Natural killer cell (primary cell): ENCODE measurements at regions not wholly inside any gene's neighbourhood (a gene's known extent, or its start where the extent isn't known, plus 50 kb on each side); places are given as distances from the start of the nearest gene placed in this dataset.
A peak's percentile ranks its signal among the peaks of the same experiment; 100 is the strongest.

Source experiments
- ATAC-seq, 3 donors: fragments of 150-1000 bp in 2 of 3; fragments of 200-7000 bp in 1 of 3; cut with Tn5 transposase; 1 replicate in 1 of 3; 2 replicates in 2 of 3; pipeline ENCODE4 v1.10.0; 2021; ENCODE audit warnings: mild to moderate bottlenecking in 2 of 3, moderate library complexity in 2 of 3
- DNase-seq, 2 donors: peaks; one replicate each; pipeline versions ENCODE4 v3.0.0 to v3.0.0-alpha.2; 2013 to 2021; ENCODE audit warnings: mixed read lengths in 1 of 2
- H3K27ac ChIP-seq: one replicate; pipeline ENCODE4 v1.5.1; 2013; ENCODE audit warnings: mild to moderate bottlenecking, low read length
- H3K27me3 ChIP-seq: one replicate; pipeline ENCODE4 v1.6.1; 2013; ENCODE audit warnings: low read length; ENCODE audit not compliant: control insufficient read depth, insufficient read depth
- H3K36me3 ChIP-seq: one replicate; pipeline ENCODE4 v1.6.1; 2013; ENCODE audit warnings: low read length; ENCODE audit not compliant: control insufficient read depth, insufficient read depth
- H3K4me1 ChIP-seq: one replicate; pipeline ENCODE4 v1.6.1; 2013; ENCODE audit warnings: low read length; ENCODE audit not compliant: control insufficient read depth, insufficient read depth
- H3K4me3 ChIP-seq: one replicate; pipeline ENCODE4 v1.5.1; 2013; ENCODE audit warnings: low read length
- H3K9me3 ChIP-seq: one replicate; pipeline ENCODE4 v1.6.1; 2013; ENCODE audit warnings: low read length; ENCODE audit not compliant: control insufficient read depth, insufficient read depth
- H3K27ac Mint-ChIP-seq, 2 donors: one replicate each; pipeline ENCODE4 v1.8.0; 2022; ENCODE audit warnings: mild to moderate bottlenecking in 2 of 2, mixed read lengths in 2 of 2, moderate library complexity in 1 of 2
- H3K27me3 Mint-ChIP-seq, 2 donors: one replicate each; pipeline ENCODE4 v1.8.0; 2022; ENCODE audit warnings: low read depth in 2 of 2, mixed read lengths in 2 of 2
- H3K36me3 Mint-ChIP-seq: one replicate; pipeline ENCODE4 v1.8.0; 2022; ENCODE audit warnings: mixed read lengths
- H3K4me1 Mint-ChIP-seq, 2 donors: one replicate each; pipeline ENCODE4 v1.8.0; 2022; ENCODE audit warnings: mixed read lengths in 2 of 2
- H3K4me3 Mint-ChIP-seq: one replicate; pipeline ENCODE4 v1.8.0; 2022; ENCODE audit warnings: mild to moderate bottlenecking, moderate library complexity, mixed read lengths
- H3K9me3 Mint-ChIP-seq, 2 donors: one replicate each; pipeline ENCODE4 v1.8.0; 2022; ENCODE audit warnings: mixed read lengths in 2 of 2
- WGBS: methylation state at CpG from one replicate; pipeline ENCODE4 v1.1.7; 2013; ENCODE audit warnings: missing lambda C conversion rate; ENCODE audit not compliant: insufficient coverage; 5-methylcytosine and 5-hydroxymethylcytosine counted together
- intact Hi-C: fragments of 100-400 bp; cut with micrococcal nuclease; formaldehyde crosslinking; loops from one replicate; pipeline ENCODE4 v1.14.2; 2022
- TF ChIP-seq, protein P1 (sequence below): fragments of 200-600 bp; IDR thresholded peaks from one replicate; pipeline ENCODE4 v1.8.0; 2022; ENCODE audit warnings: antibody characterized with exemption

DNA sequence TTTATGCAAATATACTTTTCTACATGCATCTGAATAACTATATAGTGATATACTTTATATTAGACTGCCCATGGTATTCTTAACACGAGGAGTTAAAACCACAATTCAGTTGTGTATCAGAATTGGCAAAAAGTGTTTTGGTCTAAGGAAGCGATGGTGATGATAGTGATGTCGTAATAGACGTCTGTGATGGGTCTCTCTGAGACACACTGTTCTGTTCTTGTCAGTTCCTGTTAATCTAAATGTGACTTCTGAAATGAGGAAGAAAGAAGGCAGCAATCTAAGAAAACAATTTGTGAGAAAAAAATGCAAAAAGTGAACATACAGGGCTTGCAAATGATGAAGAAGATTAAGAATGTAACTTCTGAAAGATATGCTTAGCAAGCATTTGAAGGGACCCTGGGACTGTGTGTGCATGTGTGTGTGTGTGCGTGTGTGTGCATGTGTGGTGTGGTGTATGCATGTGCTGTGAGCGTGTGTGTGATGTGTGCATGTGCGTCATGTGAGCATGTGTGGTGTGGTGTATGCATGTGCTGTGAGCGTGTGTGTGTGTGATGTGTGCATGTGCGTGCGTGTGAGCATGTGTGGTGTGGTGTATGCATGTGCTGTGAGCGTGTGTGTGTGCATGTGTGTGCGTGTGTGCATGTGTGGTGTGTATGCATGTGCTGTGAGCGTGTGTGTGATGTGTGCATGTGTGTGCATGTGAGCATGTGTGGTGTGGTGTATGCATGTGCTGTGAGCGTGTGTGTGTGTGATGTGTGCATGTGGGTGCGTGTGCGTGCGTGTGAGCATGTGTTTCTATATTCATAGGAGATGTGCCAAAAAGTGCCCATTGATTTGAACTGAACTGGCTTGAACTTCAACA lies 131.8 kb downstream of the IRS2 start:
- Mint-ChIP-seq H3K9me3 (no peaks in the 10 kb centered on the region), H3K4me3 (no peak overlapping the region), H3K27ac (peak overlapping the region in 1 of 2 donors; percentile 33), H3K4me1 (peaks cover 7 to 11% of the 10 kb centered on the region in 2 donors), H3K36me3 (no peaks in the 10 kb centered on the region), H3K27me3 (peaks cover 0 to 42% of the 10 kb centered on the region in 2 donors)
- H3K4me1 ChIP-seq: peaks cover 5% of the 10 kb centered on the region
- H3K4me3 ChIP-seq: no peak overlapping the region
- no peaks in the 10 kb centered on the region for H3K36me3 ChIP-seq
- WGBS: 71% methylated on average over 17 of the region's 17 CpGs
- TF ChIP-seq, protein P1, sequence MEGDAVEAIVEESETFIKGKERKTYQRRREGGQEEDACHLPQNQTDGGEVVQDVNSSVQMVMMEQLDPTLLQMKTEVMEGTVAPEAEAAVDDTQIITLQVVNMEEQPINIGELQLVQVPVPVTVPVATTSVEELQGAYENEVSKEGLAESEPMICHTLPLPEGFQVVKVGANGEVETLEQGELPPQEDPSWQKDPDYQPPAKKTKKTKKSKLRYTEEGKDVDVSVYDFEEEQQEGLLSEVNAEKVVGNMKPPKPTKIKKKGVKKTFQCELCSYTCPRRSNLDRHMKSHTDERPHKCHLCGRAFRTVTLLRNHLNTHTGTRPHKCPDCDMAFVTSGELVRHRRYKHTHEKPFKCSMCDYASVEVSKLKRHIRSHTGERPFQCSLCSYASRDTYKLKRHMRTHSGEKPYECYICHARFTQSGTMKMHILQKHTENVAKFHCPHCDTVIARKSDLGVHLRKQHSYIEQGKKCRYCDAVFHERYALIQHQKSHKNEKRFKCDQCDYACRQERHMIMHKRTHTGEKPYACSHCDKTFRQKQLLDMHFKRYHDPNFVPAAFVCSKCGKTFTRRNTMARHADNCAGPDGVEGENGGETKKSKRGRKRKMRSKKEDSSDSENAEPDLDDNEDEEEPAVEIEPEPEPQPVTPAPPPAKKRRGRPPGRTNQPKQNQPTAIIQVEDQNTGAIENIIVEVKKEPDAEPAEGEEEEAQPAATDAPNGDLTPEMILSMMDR: no peak
- DNase-seq (no peak), ATAC-seq (peak; percentile 50 to 78 (median 70))
- no peak overlapping the region for H3K27ac ChIP-seq
- no peaks in the 10 kb centered on the region for H3K27me3 ChIP-seq
- no peaks in the 10 kb centered on the region for H3K9me3 ChIP-seq
- intact Hi-C loops: no loop called here

DNA sequence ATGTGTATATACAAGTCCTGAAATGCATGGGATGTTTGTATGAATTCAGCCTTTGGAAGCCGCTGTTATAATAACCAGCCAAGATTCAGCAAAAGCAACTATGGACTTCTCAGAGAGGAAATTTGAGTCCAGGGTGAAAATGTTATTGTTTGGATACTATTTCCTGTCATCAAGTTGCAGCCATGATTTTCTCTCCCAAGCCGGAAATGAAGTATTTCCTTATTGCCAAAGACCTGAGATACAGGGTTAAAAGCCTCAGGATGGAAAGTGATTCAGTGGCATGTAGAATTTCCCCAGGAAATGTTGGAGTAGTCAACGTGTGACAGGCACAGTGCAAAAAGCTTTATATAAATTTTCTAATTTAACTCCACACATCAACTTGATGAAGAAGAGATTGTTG lies 133.9 kb downstream of the IRS2 start:
- H3K27ac Mint-ChIP-seq: no peak overlapping the region

DNA sequence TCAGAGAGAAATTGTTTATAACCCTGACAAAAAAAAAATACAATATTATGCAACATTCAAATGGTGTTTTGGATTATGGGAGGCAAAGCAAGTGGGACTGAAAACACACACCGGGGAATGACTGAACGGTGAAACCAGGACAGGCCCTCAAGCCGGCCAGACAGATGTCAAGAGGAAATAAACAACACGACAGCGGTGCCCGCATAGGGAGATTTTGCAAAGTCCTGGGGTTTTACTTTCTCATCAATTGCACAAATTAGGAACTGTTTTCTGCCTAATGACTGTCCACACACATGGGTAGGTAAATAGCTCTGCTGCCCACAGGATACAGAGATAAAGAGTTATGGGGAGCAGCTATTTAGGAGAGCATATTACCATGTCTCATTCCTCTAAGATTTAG lies 134.5 kb downstream of the IRS2 start:
- DNase-seq: no peak

More for the DNA sequence above, 133.9 kb downstream of the IRS2 start:
- WGBS: 67% methylated on average over 3 of the region's 3 CpGs
- Histone ChIP-seq H3K36me3 (no peaks in the 10 kb centered on the region), H3K4me3 (no peak overlapping the region), H3K4me1 (peaks cover 5% of the 10 kb centered on the region), H3K27ac (no peak overlapping the region), H3K27me3 (no peaks in the 10 kb centered on the region), H3K9me3 (no peaks in the 10 kb centered on the region)
- peaks cover 3 to 22% of the 10 kb centered on the region in 2 donors for H3K27me3 Mint-ChIP-seq
- no peaks in the 10 kb centered on the region for H3K36me3 Mint-ChIP-seq
- no peaks in the 10 kb centered on the region for H3K9me3 Mint-ChIP-seq
- no peak for DNase-seq
- TF ChIP-seq, protein P1: no peak
- intact Hi-C loops: no loop called here
- no peak for ATAC-seq
- peaks cover 7 to 11% of the 10 kb centered on the region in 2 donors for H3K4me1 Mint-ChIP-seq
- H3K4me3 Mint-ChIP-seq: no peak overlapping the region

More for the DNA sequence above, 134.5 kb downstream of the IRS2 start:
- H3K4me3 Mint-ChIP-seq: no peak overlapping the region
- no peak overlapping the region for H3K4me3 ChIP-seq
- H3K27me3 ChIP-seq: no peaks in the 10 kb centered on the region
- H3K9me3 Mint-ChIP-seq: no peaks in the 10 kb centered on the region
- intact Hi-C loops: no loop called here
- TF ChIP-seq, protein P1: no peak
- ATAC-seq: peak in 1 of 3 donors; percentile 55
- H3K4me1 Mint-ChIP-seq: peaks cover 7 to 11% of the 10 kb centered on the region in 2 donors
- peaks cover 3 to 17% of the 10 kb centered on the region in 2 donors for H3K27me3 Mint-ChIP-seq
- H3K4me1 ChIP-seq: peaks cover 5% of the 10 kb centered on the region
- WGBS: 89% methylated on average over 6 of the region's 6 CpGs
- no peaks in the 10 kb centered on the region for H3K36me3 Mint-ChIP-seq
- H3K27ac ChIP-seq: no peak overlapping the region
- no peaks in the 10 kb centered on the region for H3K36me3 ChIP-seq
- no peak overlapping the region for H3K27ac Mint-ChIP-seq
- H3K9me3 ChIP-seq: no peaks in the 10 kb centered on the region
